AG09319 (cell line): ENCODE measurements at regions not wholly inside any gene's neighbourhood (a gene's known extent, or its start where the extent isn't known, plus 50 kb on each side); places are given as distances from the start of the nearest gene placed in this dataset.

Experiments
- DNase-seq: peaks from one replicate; pipeline ENCODE4 v3.0.0-alpha.2; 2010; ENCODE audit warnings: low read depth; ENCODE audit errors: extremely low read depth
- TF ChIP-seq, protein P1 (sequence below): IDR thresholded peaks from 2 replicates; pipeline ENCODE4 v1.5.1; 2011; ENCODE audit warnings: low read depth, mild to moderate bottlenecking, inconsistent platforms, low read length, moderate library complexity

DNA sequence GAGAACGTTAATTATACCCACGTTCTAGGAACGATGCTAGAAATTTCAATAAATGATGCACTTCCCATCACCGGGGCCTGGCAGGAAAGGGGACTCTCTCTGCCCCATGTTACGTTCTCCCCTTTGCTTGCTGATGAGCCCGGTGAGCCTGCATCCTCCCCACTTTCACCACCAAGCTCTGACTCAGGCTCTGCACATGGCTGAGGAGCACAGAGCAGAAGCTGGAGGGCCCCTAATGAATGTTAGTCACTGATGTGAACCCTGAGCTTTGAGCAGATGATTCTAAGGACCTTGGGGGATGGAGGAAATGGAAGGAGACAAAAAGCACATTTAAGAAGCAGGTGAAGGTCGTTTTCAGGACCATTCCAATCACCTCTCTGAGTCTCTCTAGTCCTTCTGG, 468.2 kb upstream of the ARID1B start:
- TF ChIP-seq, protein P1, sequence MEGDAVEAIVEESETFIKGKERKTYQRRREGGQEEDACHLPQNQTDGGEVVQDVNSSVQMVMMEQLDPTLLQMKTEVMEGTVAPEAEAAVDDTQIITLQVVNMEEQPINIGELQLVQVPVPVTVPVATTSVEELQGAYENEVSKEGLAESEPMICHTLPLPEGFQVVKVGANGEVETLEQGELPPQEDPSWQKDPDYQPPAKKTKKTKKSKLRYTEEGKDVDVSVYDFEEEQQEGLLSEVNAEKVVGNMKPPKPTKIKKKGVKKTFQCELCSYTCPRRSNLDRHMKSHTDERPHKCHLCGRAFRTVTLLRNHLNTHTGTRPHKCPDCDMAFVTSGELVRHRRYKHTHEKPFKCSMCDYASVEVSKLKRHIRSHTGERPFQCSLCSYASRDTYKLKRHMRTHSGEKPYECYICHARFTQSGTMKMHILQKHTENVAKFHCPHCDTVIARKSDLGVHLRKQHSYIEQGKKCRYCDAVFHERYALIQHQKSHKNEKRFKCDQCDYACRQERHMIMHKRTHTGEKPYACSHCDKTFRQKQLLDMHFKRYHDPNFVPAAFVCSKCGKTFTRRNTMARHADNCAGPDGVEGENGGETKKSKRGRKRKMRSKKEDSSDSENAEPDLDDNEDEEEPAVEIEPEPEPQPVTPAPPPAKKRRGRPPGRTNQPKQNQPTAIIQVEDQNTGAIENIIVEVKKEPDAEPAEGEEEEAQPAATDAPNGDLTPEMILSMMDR: no peak
- no peak for DNase-seq

DNA sequence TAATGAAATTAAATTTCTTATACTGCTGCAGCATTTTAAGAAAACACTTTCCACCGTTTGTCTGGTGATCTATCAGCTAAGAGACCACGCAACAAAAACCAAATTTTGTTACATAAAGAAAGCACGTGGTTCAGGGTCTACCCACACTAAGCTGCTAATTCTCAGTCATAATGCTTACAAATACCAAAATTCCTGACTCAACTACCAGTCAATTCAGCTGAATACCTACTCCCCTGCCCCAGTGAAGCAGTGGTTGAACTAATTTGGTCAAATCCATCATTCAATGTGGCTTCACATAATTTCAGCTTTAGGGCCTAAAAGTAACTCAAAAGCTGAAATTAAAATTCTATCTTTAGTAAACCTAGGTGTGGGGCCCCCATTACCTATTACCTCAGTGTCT, 468.6 kb upstream of the ARID1B start:
- TF ChIP-seq, protein P1: no peak

DNA sequence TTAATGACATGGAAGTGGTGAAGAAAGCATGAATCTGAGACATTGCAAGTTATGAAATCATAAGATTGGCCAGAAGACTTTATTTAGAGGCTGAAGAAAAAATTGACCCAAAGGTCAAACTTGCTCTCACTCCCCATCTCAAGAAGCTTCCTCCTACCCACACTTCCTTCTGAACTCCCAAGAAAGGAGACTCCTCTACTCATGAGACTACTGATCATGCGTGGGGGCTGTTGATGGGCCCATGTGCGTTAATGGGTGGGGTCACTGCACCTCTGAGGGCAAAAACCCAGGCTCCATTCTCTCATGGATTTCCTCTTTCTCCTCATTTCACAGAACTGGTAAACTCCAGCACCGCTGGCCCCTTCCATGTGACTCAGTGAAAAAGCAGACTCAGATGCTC, 470.6 kb upstream of the ARID1B start:
- TF ChIP-seq, protein P1: no peak
- no peak for DNase-seq

More for the DNA sequence above, 468.6 kb upstream of the ARID1B start:
- DNase-seq: no peak

DNA sequence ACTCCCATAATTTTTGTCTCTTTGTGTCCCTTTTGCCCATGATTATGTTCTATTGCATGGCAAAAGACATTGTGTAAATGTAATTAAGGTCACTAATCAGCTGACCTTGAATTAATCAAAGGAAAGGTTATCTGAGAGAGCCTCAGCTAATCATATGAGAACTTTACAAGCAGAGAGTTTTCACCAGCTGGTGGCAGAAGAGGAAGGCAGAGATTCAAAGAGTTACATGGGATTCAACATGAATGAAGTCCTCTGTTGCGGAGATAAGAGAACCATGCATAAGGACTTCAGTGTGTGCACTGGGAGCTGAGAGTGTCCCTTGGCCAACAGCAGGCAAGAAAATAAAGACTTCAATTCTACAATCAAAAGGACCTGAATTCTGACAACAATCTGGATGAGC, 494.1 kb upstream of the ARID1B start:
- DNase-seq: no peak
- TF ChIP-seq, protein P1: no peak

DNA sequence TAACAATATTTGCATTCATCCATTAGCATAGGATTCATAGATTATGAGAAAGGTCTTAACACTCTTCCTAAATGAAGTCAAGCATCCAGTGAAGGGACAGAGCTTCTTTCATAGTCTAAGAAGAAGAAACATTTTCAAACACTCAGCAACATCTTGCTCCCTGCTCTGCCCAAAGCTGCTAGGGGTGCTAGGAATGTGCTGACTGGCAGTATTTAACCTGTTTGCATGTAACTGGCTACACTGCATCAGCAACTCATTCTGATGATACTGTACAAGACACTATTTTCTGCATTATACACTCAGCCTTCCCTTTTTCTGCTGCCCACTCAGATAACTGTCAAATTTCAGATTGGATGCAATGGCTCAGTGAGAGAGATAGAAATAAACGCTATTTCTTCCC, 495.1 kb upstream of the ARID1B start:
- DNase-seq: no peak
- TF ChIP-seq, protein P1: no peak

DNA sequence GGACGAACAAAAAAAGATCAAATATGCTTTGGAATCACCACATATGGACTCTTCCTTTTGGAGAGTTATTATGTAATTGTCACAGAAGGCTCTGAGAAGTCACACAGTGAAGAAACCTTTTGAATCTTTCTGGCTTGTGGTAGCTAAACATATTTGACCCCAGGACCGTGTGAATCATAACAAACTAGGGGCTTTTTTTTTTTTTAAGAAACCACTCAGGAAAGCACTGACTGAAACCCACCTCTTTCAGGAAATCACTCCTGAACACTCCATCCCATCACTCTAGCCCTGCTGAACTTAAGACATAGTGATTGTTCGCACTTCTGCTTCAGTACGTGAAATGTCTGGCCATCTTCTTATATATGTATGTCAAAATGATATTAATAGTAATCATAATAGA, 495.9 kb upstream of the ARID1B start:
- no peak for DNase-seq
- TF ChIP-seq, protein P1: no peak

DNA sequence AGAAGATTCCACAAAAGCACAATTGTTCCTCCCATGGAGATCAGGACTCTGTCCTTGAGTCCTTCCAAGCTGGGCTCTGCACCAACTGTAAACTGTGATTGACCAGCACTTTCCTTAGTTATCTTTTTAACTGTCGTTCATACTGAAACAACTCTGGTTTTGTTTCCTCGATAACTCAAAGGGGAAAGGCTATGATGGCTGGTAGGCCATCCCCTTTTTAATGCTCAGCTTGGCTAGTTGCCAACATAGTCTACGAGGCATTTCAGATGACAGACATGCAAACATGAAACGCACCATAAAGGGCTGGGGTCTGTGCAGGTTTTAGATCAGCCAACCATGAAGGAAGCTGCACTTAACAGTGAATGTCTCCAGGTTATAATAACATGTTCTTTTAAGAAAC, 497.1 kb upstream of the ARID1B start:
- TF ChIP-seq, protein P1: no peak
- DNase-seq: no peak
